K562 (cell line): ENCODE measurements at regions not wholly inside any gene's neighbourhood (a gene's known extent, or its start where the extent isn't known, plus 50 kb on each side); places are given as distances from the start of the nearest gene placed in this dataset.
"Not testable (repeated sequence)": the region's sequence is repeated elsewhere in the genome, so short reads cannot be mapped to it uniquely, and the experiment has no call there.

Experiments used
- BRCA1 ChIP-seq, 2 experiments: fragments of 450-650 bp in 1 of 2; sonication (generic) in 1 of 2; formaldehyde crosslinking in 1 of 2; IDR thresholded peaks; 2 replicates each; pipeline versions ENCODE4 v1.5.0 to v1.6.1; 2017 to 2020; ENCODE audit warnings: mild to moderate bottlenecking in 1 of 2, missing genetic modification reagents in 1 of 2
- CEBPZ ChIP-seq: fragments of 150-350 bp; IDR thresholded peaks from 2 replicates; pipeline ENCODE4 v1.6.1; 2014; ENCODE audit warnings: low read depth, mild to moderate bottlenecking, low read length, borderline replicate concordance
- DNMT1 ChIP-seq: fragments of 450-650 bp; IDR thresholded peaks from 2 replicates; pipeline ENCODE4 v1.6.1; 2016; ENCODE audit warnings: antibody characterized with exemption, mild to moderate bottlenecking
- E2F1 ChIP-seq: sonication (generic); formaldehyde crosslinking; IDR thresholded peaks from 2 replicates; pipeline ENCODE4 v1.8.1; 2023; ENCODE audit warnings: mild to moderate bottlenecking, missing genetic modification reagents, moderate library complexity
- EP300 ChIP-seq: IDR thresholded peaks from 2 replicates; pipeline ENCODE4 v1.6.1; 2012; ENCODE audit warnings: low read length, improper control_type of control experiment
- GABPA ChIP-seq: fragments of 200-800 bp; sonication (Bioruptor generic); conservative IDR thresholded peaks from 2 replicates; pipeline ENCODE4 v1.6.1; 2016; ENCODE audit warnings: low read depth, missing genetic modification characterization, missing compliant biosample characterization
- NCOR1 ChIP-seq: fragments of 450-650 bp; IDR thresholded peaks from 2 replicates; pipeline ENCODE4 v1.6.1; 2016; ENCODE audit warnings: mild to moderate bottlenecking, moderate library complexity
- POLR3A ChIP-seq: IDR thresholded peaks from 2 replicates; pipeline ENCODE4 v1.6.1; 2011; ENCODE audit warnings: borderline replicate concordance, mild to moderate bottlenecking, moderate library complexity; ENCODE audit not compliant: insufficient read length, insufficient read depth; ENCODE audit errors: extremely low read depth
- REST ChIP-seq, 2 experiments: fragments of 450-650 bp; formaldehyde crosslinking in 1 of 2; IDR thresholded peaks; 2 replicates each; pipeline versions ENCODE4 v1.4.0 to v1.6.1; 2014 to 2020; ENCODE audit warnings: mild to moderate bottlenecking in 2 of 2, borderline replicate concordance in 1 of 2, low read depth in 1 of 2
- RFX5 ChIP-seq: IDR thresholded peaks from 2 replicates; pipeline ENCODE4 v1.6.1; 2011; ENCODE audit warnings: low read depth, mild to moderate bottlenecking, improper control_type of control experiment, low read length
- SIN3A ChIP-seq, 2 experiments: fragments of 150-350 bp in 1 of 2; IDR thresholded peaks; 2 replicates each; pipeline ENCODE4 v1.6.1; 2011 to 2016; ENCODE audit warnings: borderline replicate concordance in 2 of 2, low read depth in 2 of 2, low read length in 2 of 2, mild to moderate bottlenecking in 2 of 2, moderate library complexity in 2 of 2; ENCODE audit not compliant: control insufficient read depth in 1 of 2

- not testable (repeated sequence) for TF ChIP-seq E2F1; POLR3A; CEBPZ; BRCA1 (IDR thresholded peaks at IDR 0.05); BRCA1 (CRISPR knock-in tag; IDR thresholded peaks at IDR 0.05); REST (IDR thresholded peaks at IDR 0.05; ENCODE audit: borderline replicate concordance); REST (CRISPR knock-in tag; IDR thresholded peaks at IDR 0.05; ENCODE audit: low read depth); RFX5; GABPA (tag); EP300; DNMT1; SIN3A (IDR thresholded peaks at IDR 0.05; ENCODE audit: borderline replicate concordance in 2 of 2, control insufficient read depth in 1 of 2, low read depth in 2 of 2, low read length in 2 of 2); NCOR1
These were observed 586.4 kb upstream of the MBL2 start for GRCh38 chr10:53358978-53359377.
